ENCODE measurements at regions not wholly inside any gene's neighbourhood (a gene's known extent, or its start where the extent isn't known, plus 50 kb on each side); places are given as distances from the start of the nearest gene placed in this dataset.

DNA sequence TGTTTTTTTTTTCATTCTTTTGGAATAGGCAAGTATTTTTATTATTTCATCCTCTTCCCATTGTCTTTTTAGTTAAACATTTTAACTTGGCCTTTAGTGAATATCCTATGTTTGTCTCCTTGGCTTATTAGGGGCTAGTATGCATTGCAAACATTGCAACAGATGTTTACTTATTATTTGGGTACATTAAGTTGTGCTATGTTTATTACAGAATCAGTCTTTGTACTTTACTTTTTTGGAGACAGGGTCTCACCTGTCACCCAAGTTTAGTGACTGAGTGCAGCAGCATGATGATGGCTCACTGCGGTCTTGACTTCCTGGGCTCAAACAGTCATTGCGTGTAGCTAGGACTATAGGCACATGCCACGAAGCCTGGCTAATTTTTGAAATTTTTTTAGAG is 51.1 kb upstream of the NUDT6 start:
- no peak overlapping the region for H3K4me3 ChIP-seq (ENCODE audit: low read length)
- TF ChIP-seq, protein P1, sequence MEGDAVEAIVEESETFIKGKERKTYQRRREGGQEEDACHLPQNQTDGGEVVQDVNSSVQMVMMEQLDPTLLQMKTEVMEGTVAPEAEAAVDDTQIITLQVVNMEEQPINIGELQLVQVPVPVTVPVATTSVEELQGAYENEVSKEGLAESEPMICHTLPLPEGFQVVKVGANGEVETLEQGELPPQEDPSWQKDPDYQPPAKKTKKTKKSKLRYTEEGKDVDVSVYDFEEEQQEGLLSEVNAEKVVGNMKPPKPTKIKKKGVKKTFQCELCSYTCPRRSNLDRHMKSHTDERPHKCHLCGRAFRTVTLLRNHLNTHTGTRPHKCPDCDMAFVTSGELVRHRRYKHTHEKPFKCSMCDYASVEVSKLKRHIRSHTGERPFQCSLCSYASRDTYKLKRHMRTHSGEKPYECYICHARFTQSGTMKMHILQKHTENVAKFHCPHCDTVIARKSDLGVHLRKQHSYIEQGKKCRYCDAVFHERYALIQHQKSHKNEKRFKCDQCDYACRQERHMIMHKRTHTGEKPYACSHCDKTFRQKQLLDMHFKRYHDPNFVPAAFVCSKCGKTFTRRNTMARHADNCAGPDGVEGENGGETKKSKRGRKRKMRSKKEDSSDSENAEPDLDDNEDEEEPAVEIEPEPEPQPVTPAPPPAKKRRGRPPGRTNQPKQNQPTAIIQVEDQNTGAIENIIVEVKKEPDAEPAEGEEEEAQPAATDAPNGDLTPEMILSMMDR (IDR thresholded peaks at IDR 0.05; ENCODE audit: insufficient read depth, low read depth, low read length, missing control alignments) = no peak
- DNase-seq (ENCODE audit: low read depth) = no peak

DNA sequence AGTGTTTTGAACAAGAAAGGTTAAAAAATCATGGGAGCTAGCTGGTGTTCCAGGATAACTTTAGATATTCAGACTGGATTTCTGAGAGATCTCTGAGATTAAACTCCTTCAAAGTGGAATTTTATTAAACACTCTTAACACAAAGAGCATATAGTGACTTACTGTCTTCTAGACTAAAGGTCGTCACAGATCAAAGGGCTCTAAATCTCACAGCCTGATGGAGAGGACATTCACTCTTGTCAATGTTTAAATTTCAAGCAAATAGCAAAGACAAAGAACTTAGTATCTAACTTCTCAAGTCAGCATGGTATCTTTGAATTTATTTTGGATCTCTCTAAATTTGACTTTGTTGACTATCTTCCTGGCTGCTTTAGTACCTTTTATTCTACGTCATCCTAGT is 53.7 kb upstream of the NUDT6 start:
- no peak for DNase-seq (ENCODE audit: low read depth)
- H3K4me3 ChIP-seq (ENCODE audit: low read length) = no peak overlapping the region
- TF ChIP-seq, protein P1 (IDR thresholded peaks at IDR 0.05; ENCODE audit: insufficient read depth, low read depth, low read length, missing control alignments) = no peak

DNA sequence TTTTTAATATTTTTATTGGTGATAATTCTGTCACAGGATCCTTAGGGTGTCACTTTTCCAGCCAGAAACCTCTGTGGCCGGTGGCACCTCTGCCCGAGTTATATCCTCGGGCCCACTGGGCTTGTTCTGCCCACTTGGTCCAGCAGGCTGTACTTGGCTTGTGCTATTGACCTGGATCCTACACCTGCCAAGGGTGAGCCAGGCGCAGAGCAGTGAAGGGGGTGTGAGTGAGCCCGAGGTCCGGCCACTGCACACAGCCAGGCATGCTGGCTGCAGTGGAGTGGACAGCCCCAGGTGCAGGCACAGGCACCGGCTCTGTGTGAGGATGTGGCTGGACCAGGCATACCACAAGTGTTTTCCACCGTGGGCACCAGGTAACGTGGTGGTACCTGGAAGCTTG is 54.7 kb upstream of the NUDT6 start:
- TF ChIP-seq, protein P1 (IDR thresholded peaks at IDR 0.05; ENCODE audit: insufficient read depth, low read depth, low read length, missing control alignments) = no peak
- no peak overlapping the region for H3K4me3 ChIP-seq (ENCODE audit: low read length)
- no peak for DNase-seq (ENCODE audit: low read depth)

DNA sequence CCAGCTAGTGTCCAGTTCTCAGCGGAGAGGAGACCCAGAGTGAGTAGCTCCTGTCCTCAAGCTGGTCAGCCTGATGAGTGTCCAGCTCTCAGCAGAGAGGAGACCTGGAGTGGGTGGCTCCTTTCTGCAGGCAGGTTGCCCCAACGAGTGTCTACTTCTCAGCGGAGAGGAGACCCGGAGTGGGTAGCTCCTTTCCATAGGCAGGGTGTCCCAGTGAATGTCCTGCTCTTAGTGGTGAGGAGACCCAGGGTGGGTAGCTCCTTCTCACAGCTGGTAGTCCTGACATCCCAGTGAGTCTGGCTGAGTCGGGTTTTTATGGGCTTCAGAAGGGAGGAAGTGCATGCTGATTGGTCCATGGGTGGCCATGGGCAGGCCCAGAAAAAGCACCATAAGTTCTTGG is 55.7 kb upstream of the NUDT6 start:
- TF ChIP-seq, protein P1 (IDR thresholded peaks at IDR 0.05; ENCODE audit: insufficient read depth, low read depth, low read length, missing control alignments) = no peak
- H3K4me3 ChIP-seq (ENCODE audit: low read length) = no peak overlapping the region
- no peak for DNase-seq (ENCODE audit: low read depth)

DNA sequence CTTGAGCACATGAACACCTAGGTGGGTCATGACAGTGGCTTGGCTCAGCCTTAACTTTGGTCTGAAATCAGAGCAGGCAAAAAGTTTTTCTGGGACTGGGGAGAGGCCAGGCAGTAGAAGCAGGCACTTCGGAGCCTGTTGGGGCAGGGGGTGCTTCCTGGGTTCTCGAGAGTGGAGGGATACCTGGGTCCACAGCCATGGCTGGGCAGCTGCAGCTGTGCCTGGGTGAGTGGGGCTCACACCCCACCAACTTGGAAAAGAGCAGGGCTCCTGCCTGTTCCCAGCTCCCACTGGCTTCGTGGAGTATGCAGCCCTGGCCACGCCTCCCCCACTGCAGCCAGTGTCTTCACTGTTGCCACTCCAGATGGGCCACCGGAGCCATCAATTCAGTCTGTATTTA is 56.4 kb upstream of the NUDT6 start:
- no peak overlapping the region for H3K4me3 ChIP-seq (ENCODE audit: low read length)
- DNase-seq (ENCODE audit: low read depth) = no peak
- TF ChIP-seq, protein P1 (IDR thresholded peaks at IDR 0.05; ENCODE audit: insufficient read depth, low read depth, low read length, missing control alignments) = no peak

DNA sequence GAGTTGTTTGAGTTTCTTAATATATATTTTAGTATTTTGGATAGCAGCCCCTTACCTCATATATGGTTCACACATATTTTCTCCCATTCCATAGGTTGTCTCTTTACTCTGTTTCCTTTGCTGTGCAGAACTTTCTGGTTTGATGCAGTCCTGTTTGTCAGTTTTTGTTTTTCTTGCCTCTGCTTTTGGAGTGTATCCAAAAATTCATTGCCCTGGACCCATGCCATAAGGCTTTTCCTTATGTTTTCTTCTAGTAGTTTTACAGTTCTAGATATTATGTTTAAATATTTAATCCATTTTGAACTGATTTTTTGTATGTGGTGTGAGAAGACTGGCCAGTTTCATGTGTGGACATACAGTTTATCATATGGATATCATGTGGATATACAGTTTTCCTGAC is 58.5 kb upstream of the NUDT6 start:
- no peak overlapping the region for H3K4me3 ChIP-seq (ENCODE audit: low read length)
- TF ChIP-seq, protein P1 (IDR thresholded peaks at IDR 0.05; ENCODE audit: insufficient read depth, low read depth, low read length, missing control alignments) = no peak
- no peak for DNase-seq (ENCODE audit: low read depth)

DNA sequence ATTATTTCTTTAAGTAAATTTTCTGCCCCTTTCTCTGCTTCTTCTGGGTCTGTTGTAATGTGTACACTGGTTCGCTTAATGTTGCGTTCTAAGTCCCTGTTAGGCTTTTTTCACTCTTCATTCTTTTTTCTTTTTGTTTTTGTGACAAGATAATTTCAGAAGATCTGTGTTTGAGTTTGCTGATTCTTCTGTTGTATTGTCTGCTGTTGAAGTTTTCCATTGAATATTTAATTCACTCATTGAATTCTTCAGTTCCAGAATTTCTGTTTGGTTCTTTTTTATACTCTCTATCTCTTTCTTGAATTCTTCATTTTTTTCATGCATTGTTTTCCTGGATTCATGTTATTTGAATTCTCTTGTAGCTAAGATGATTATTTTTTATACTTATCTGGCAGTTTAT is 66.3 kb upstream of the NUDT6 start:
- H3K4me3 ChIP-seq (ENCODE audit: low read length) = no peak overlapping the region
- DNase-seq (ENCODE audit: low read depth) = no peak
- TF ChIP-seq, protein P1 (IDR thresholded peaks at IDR 0.05; ENCODE audit: insufficient read depth, low read depth, low read length, missing control alignments) = no peak

All from epithelial cell of esophagus (primary cell).